ENCODE measurements at regions not wholly inside any gene's neighbourhood (a gene's known extent, or its start where the extent isn't known, plus 50 kb on each side); places are given as distances from the start of the nearest gene placed in this dataset.

GRCh38 chr12:88325816-88326189, 183.7 kb downstream of the TMTC3 start:
- Histone ChIP-seq H3K36me3 (no peaks in the 10 kb centered on the region), H3K9me3 (replicated peaks in 1 of 11) (peaks cover 0 to 36% (median 4%) of the 10 kb centered on the region in 11 experiments; a peak in 7 of 22 replicates), H3K9ac (no peak overlapping the region), H3K4me3 (no peak overlapping the region), H3K4me1 (peaks cover 0 to 37% (median 2%) of the 10 kb centered on the region in 10 experiments; a peak in 8 of 20 replicates), H3K4me2 (peak overlapping the region in 3 of 11 experiments; percentile 8 to 66 (median 51); a peak in 2 of 22 replicates), H3K27me3 (no peaks in the 10 kb centered on the region), H3K27ac (no peak overlapping the region), H4K20me1 (no peaks in the 10 kb centered on the region)
- TF ChIP-seq Cebpa-rat (IDR thresholded peaks at IDR 0.05): no peak

- H3K9ac ChIP-seq: no peak overlapping the region
- no peak overlapping the region for H3K4me3 ChIP-seq
- H4K20me1 ChIP-seq: no peaks in the 10 kb centered on the region
- no peak for TF ChIP-seq Cebpa-rat (IDR thresholded peaks at IDR 0.05)
- H3K36me3 ChIP-seq: no peaks in the 10 kb centered on the region
- H3K4me1 ChIP-seq: peaks cover 0 to 37% (median 2%) of the 10 kb centered on the region in 10 experiments; a peak in 8 of 20 replicates
- peak overlapping the region in 3 of 11 experiments; percentile 33 to 64 (median 59); a peak in 5 of 22 replicates for H3K27ac ChIP-seq
- H3K4me2 ChIP-seq: peak overlapping the region in 4 of 11 experiments; percentile 32 to 55 (median 49); a peak in 8 of 22 replicates
- H3K9me3 ChIP-seq (replicated peaks in 1 of 11): peaks cover 0 to 21% (median under 1%) of the 10 kb centered on the region in 11 experiments; a peak in 7 of 22 replicates
- H3K27me3 ChIP-seq: no peaks in the 10 kb centered on the region
These were observed 185.2 kb downstream of the TMTC3 start for GRCh38 chr12:88327276-88327675.

GRCh38 chr12:88328090-88328489, 186.0 kb downstream of the TMTC3 start:
- Histone ChIP-seq H3K4me2 (peak overlapping the region in 2 of 11 experiments; percentile 10 to 27; a peak in 2 of 22 replicates), H4K20me1 (no peaks in the 10 kb centered on the region), H3K9ac (no peak overlapping the region), H3K4me3 (no peak overlapping the region), H3K9me3 (replicated peaks in 1 of 11) (peaks cover 0 to 13% (median 0%) of the 10 kb centered on the region in 11 experiments; a peak in 3 of 22 replicates), H3K27ac (peak overlapping the region in 2 of 11 experiments; percentile 59 to 64; a peak in 2 of 22 replicates), H3K4me1 (peaks cover 0 to 37% (median 2%) of the 10 kb centered on the region in 10 experiments; a peak in 8 of 20 replicates), H3K36me3 (no peaks in the 10 kb centered on the region), H3K27me3 (no peaks in the 10 kb centered on the region)
- TF ChIP-seq Cebpa-rat (IDR thresholded peaks at IDR 0.05): no peak

GRCh38 chr12:88329833-88330232, 187.7 kb downstream of the TMTC3 start:
- H3K4me3 ChIP-seq: no peak overlapping the region
- no peak overlapping the region for H3K4me2 ChIP-seq
- H3K36me3 ChIP-seq: no peaks in the 10 kb centered on the region
- H3K4me1 ChIP-seq: peaks cover 0 to 36% (median 2%) of the 10 kb centered on the region in 10 experiments; a peak in 8 of 20 replicates
- H3K9ac ChIP-seq: no peak overlapping the region
- H3K9me3 ChIP-seq (replicated peaks in 1 of 11): peaks cover 0 to 13% (median 0%) of the 10 kb centered on the region in 11 experiments; a peak in 3 of 22 replicates
- TF ChIP-seq Cebpa-rat (IDR thresholded peaks at IDR 0.05): no peak
- H4K20me1 ChIP-seq: no peaks in the 10 kb centered on the region
- H3K27me3 ChIP-seq: no peaks in the 10 kb centered on the region
- H3K27ac ChIP-seq: no peak overlapping the region

- Histone ChIP-seq H3K4me2 (no peak overlapping the region), H3K9ac (no peak overlapping the region)
- TF ChIP-seq Cebpa-rat (IDR thresholded peaks at IDR 0.05): no peak
These were observed 192.2 kb downstream of the TMTC3 start for GRCh38 chr12:88334271-88334670.

GRCh38 chr12:88336076-88336739, 194.1 kb downstream of the TMTC3 start:
- no peaks in the 10 kb centered on the region for H3K4me1 ChIP-seq
- TF ChIP-seq Cebpa-rat (IDR thresholded peaks at IDR 0.05): no peak
- H3K4me2 ChIP-seq: no peak overlapping the region
- H3K27ac ChIP-seq: no peak overlapping the region
- H3K27me3 ChIP-seq: no peaks in the 10 kb centered on the region
- no peak overlapping the region for H3K9ac ChIP-seq
- H3K9me3 ChIP-seq (replicated peaks in 1 of 11): 0 out of 22 replicates have a peak, but pooled peaks cover 0 to 4% (median 0%) of the 10 kb centered on the region in 11 experiments
- H4K20me1 ChIP-seq: no peaks in the 10 kb centered on the region
- no peak overlapping the region for H3K4me3 ChIP-seq
- H3K36me3 ChIP-seq: no peaks in the 10 kb centered on the region

More at GRCh38 chr12:88334271-88334670, 192.2 kb downstream of the TMTC3 start:
- H3K27me3 ChIP-seq: no peaks in the 10 kb centered on the region
- 0 out of 22 replicates have a peak, but pooled peaks cover 0 to 4% (median 0%) of the 10 kb centered on the region in 11 experiments for H3K9me3 ChIP-seq (replicated peaks in 1 of 11)
- no peak overlapping the region for H3K27ac ChIP-seq
- H3K36me3 ChIP-seq: no peaks in the 10 kb centered on the region
- H4K20me1 ChIP-seq: no peaks in the 10 kb centered on the region
- no peaks in the 10 kb centered on the region for H3K4me1 ChIP-seq
- H3K4me3 ChIP-seq: no peak overlapping the region

GRCh38 chr12:88338486-88338885, 196.4 kb downstream of the TMTC3 start:
- Histone ChIP-seq H3K9ac (no peak overlapping the region), H3K36me3 (no peaks in the 10 kb centered on the region), H3K27ac (no peak overlapping the region), H3K9me3 (replicated peaks in 1 of 11) (no peaks in the 10 kb centered on the region), H4K20me1 (no peaks in the 10 kb centered on the region), H3K4me1 (0 out of 20 replicates have a peak, but pooled peaks cover 0 to 5% (median 0%) of the 10 kb centered on the region in 10 experiments), H3K4me3 (no peak overlapping the region), H3K27me3 (no peaks in the 10 kb centered on the region), H3K4me2 (no peak overlapping the region)
- no peak for TF ChIP-seq Cebpa-rat (IDR thresholded peaks at IDR 0.05)

GRCh38 chr12:88339254-88339949, 197.3 kb downstream of the TMTC3 start:
- TF ChIP-seq Cebpa-rat (IDR thresholded peaks at IDR 0.05): no peak
- H3K9ac ChIP-seq: no peak overlapping the region
- H3K4me2 ChIP-seq: no peak overlapping the region

GRCh38 chr12:88339966-88340365, 197.9 kb downstream of the TMTC3 start:
- Histone ChIP-seq H3K4me2 (no peak overlapping the region), H3K9ac (no peak overlapping the region), H4K20me1 (no peaks in the 10 kb centered on the region), H3K27me3 (no peaks in the 10 kb centered on the region), H3K9me3 (replicated peaks in 1 of 11) (no peaks in the 10 kb centered on the region), H3K36me3 (no peaks in the 10 kb centered on the region), H3K27ac (no peak overlapping the region), H3K4me3 (no peak overlapping the region), H3K4me1 (peaks cover 0 to 7% (median 0%) of the 10 kb centered on the region in 10 experiments; a peak in 3 of 20 replicates)
- no peak for TF ChIP-seq Cebpa-rat (IDR thresholded peaks at IDR 0.05)

More at GRCh38 chr12:88339254-88339949, 197.3 kb downstream of the TMTC3 start:
- no peaks in the 10 kb centered on the region for H3K36me3 ChIP-seq
- no peaks in the 10 kb centered on the region for H4K20me1 ChIP-seq
- 0 out of 20 replicates have a peak, but pooled peaks cover 0 to 5% (median 0%) of the 10 kb centered on the region in 10 experiments for H3K4me1 ChIP-seq
- no peak overlapping the region for H3K4me3 ChIP-seq
- no peaks in the 10 kb centered on the region for H3K9me3 ChIP-seq (replicated peaks in 1 of 11)
- H3K27ac ChIP-seq: no peak overlapping the region
- no peaks in the 10 kb centered on the region for H3K27me3 ChIP-seq

All from BLaER1 treated with 17β-estradiol and CSF1 and Interleukin-3, amounts not matched to agents 10 nM and 100 nM (cell line).